GM21367 (cell line): ENCODE measurements at regions not wholly inside any gene's neighbourhood (a gene's known extent, or its start where the extent isn't known, plus 50 kb on each side); places are given as distances from the start of the nearest gene placed in this dataset.
"Not testable (repeated sequence)": the region's sequence is repeated elsewhere in the genome, so short reads cannot be mapped to it uniquely, and the experiment has no call there.

ENCODE experiments used
- ATAC-seq: cut with Tn5 transposase; IDR thresholded peaks from one replicate; pipeline ENCODE4 v1.9.1; 2021; ENCODE audit not compliant: unreplicated experiment

GRCh38 chr18:34942276-34942675, 98.9 kb upstream of the MAPRE2 start:
- ATAC-seq = no peak

GRCh38 chr18:34942975-34943374, 98.2 kb upstream of the MAPRE2 start:
- no peak for ATAC-seq

- ATAC-seq = no peak
These were observed 97.6 kb upstream of the MAPRE2 start for GRCh38 chr18:34943587-34943986.

GRCh38 chr18:34947711-34948125, 93.5 kb upstream of the MAPRE2 start:
- no peak for ATAC-seq

GRCh38 chr18:34951625-34952379, 89.4 kb upstream of the MAPRE2 start:
- no peak for ATAC-seq

- no peak for ATAC-seq
These were observed 88.0 kb upstream of the MAPRE2 start for GRCh38 chr18:34953212-34953611.

- not testable (repeated sequence) for ATAC-seq
These were observed 85.7 kb upstream of the MAPRE2 start for GRCh38 chr18:34955494-34955893.

- no peak for ATAC-seq
These were observed 84.5 kb upstream of the MAPRE2 start for GRCh38 chr18:34956663-34957062.

GRCh38 chr18:34957119-34957863, 83.9 kb upstream of the MAPRE2 start:
- no peak for ATAC-seq

- no peak for ATAC-seq
These were observed 83.4 kb upstream of the MAPRE2 start for GRCh38 chr18:34957864-34958259.

- ATAC-seq = no peak
These were observed 81.9 kb upstream of the MAPRE2 start for GRCh38 chr18:34959211-34959829.

GRCh38 chr18:34959989-34960388, 81.2 kb upstream of the MAPRE2 start:
- no peak for ATAC-seq

GRCh38 chr18:34965108-34965507, 76.1 kb upstream of the MAPRE2 start:
- ATAC-seq = no peak

GRCh38 chr18:34965566-34965965, 75.6 kb upstream of the MAPRE2 start:
- no peak for ATAC-seq

GRCh38 chr18:34970106-34970505, 71.1 kb upstream of the MAPRE2 start:
- no peak for ATAC-seq

- no peak for ATAC-seq
These were observed 69.9 kb upstream of the MAPRE2 start for GRCh38 chr18:34971313-34971712.

GRCh38 chr18:34972765-34973414, 68.3 kb upstream of the MAPRE2 start:
- no peak for ATAC-seq

- ATAC-seq = no peak
These were observed 65.1 kb upstream of the MAPRE2 start for GRCh38 chr18:34976123-34976522.

GRCh38 chr18:34976534-34976898, 64.7 kb upstream of the MAPRE2 start:
- ATAC-seq = no peak

- peak; percentile 44 for ATAC-seq
These were observed 64.0 kb upstream of the MAPRE2 start for GRCh38 chr18:34976899-34977837.
